NCI-H1092 (cell line): ENCODE measurements at regions not wholly inside any gene's neighbourhood (a gene's known extent, or its start where the extent isn't known, plus 50 kb on each side); places are given as distances from the start of the nearest gene placed in this dataset.
"Not testable (repeated sequence)": the region's sequence is repeated elsewhere in the genome, so short reads cannot be mapped to it uniquely, and the experiment has no call there.

Source experiments
- DNase-seq: peaks from one replicate; lab custom pipeline; 2025; lab: John Stamatoyannopoulos, UW

DNA sequence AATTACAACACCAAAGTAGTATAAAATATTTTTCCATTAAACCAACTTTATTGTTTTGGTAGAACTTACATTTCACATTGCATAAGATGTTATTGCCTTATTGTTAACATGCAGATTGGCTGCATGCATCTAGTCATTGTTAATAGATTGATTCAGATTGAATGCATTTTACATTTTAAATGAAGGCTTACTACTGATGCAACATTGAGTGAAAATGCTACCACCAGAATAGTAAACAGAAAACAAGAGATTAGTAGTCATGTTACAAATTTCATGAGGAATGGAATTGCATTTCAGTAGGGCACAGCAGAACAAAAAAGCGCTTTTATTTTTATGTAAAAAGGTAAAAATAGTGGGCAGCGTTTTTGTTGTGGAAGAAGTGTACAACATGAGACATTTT, 298.3 kb downstream of the ARL4A start:
- DNase-seq = no peak

DNA sequence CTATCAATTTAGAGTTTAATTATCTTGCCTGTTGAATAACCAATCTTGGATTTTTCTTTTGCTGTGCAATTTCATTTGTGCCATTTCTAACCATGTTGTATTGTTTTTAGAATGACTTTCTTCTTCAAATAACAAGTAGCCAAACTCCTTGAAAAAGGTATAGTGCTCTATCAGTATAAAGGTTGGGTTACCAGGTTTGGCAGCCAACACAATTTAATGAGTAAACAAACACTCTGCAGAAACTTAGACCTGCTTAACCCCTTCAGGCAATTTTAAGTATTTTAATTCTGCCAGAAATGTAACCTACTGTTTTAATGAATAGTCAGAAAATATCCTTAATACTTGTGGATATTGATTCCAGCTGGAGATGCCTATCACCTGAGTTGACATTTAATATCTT, 299.8 kb downstream of the ARL4A start:
- DNase-seq = no peak

DNA sequence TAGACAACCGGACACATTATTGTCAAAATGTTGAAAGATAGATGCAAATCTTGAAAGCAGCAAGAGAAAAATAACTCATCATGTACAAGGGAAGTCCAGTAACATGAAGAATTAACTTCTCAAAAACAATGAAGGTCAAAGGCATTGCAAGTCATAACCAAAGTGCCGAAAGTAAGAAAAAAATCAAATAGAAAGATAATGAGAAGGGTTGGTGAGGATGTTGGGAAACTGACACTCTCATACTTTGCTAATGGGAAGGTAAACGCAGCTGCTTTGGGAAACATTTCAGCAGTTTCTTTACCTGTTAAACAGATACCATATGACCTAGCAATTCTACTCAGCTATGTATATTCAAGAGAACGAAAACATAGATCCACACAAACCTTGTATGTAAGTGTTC, 303.0 kb downstream of the ARL4A start:
- no peak for DNase-seq

DNA sequence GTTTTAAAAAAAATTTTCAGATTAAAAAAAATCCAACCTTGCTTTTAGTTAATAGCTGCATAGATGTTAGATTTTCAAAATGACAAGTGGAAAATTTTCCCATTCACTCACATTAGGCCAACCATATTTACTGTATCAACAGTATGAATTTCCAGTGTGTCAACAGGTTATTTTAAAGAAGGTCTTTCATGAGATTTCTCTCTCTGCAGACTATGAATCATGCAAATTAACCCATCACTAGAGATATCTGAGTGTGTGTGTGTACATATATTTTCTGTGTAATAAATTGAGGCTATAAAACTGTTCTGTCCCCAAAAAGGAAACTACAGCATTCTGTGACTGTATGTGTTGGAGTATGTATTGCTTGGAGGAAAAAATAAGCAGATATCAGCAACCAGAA, 305.6 kb downstream of the ARL4A start:
- no peak for DNase-seq

DNA sequence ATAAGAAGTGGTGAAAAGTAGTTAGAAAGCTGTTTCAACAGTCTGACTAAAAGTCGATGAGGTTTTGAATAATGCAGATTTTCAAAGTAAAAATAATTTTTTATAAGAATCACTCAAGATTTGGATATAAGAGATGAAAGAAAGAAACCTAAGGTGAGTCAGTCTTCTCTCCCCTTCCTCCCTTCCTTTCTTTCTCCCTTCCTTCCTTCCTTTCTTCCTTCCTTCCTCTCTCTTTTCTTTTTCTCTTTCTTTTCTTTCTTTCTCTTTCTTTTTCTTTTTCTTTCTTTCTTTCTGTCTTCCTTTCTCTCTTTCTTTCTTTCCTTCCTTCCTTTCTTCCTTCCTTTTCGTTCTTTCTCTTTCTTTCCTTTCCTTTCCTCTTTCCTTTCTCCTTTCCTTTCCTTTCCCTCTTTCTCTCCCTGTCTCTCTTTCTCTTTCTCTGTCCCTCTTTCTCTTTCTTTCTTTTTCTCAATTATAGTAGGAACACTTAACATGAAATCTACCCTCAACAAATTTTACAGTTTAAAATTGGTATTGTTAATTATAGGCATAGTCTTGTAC, 308.6 kb downstream of the ARL4A start:
- DNase-seq = no peak

DNA sequence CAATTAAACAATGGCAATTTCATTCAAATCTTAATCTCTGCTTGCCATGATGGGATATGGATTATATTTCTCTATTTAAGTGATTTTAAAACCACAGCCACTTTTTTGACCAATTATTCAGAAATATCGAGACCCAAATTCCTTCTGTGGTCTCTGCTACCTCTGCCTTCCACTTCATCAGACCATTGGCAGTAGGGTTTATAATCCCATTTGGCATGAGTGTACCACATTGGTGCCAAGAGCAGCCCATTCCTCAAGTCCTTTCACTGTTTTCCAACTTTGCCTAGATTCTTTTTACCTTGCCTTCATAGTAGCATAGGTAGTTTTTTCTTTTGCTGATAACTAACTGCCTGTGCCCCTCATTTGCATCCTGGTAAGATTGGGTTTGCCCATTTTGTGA, 319.9 kb downstream of the ARL4A start:
- no peak for DNase-seq

DNA sequence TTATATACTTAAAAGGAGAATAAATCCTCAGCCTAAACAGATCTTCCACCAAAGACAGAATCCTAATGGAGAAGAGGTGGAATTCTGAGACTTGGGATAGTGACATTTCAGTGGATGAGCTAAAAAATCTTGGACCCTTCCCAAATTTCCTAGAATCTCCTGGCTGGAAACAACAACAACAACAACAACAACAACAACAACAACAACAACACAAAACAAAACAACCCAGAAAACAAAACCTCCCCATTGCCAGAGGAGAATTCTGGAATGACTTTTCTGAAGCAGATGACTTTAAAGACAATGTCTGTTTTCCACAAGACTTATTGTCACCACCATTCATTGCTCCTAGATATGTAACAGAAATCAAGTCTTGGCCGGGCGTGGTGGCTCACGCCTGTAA, 322.1 kb downstream of the ARL4A start:
- no peak for DNase-seq

DNA sequence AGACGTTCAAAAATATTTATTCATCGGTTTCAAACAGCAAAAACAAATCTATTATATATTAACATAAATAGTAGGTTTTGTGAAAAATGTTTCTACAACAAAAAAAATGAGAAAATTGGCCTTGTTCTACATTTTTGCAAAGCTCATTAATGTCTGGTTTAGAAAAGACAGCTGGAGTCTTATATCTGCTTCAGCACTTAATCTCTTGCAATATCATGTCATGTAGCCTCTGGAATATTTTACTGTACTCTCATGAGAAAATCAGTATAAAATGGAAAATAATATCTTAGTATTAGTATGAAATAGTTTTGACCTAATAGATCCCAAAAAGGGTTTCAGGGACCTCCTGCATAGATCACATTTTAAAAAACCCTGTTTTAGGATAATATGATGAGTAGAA, 326.6 kb downstream of the ARL4A start:
- DNase-seq = no peak

DNA sequence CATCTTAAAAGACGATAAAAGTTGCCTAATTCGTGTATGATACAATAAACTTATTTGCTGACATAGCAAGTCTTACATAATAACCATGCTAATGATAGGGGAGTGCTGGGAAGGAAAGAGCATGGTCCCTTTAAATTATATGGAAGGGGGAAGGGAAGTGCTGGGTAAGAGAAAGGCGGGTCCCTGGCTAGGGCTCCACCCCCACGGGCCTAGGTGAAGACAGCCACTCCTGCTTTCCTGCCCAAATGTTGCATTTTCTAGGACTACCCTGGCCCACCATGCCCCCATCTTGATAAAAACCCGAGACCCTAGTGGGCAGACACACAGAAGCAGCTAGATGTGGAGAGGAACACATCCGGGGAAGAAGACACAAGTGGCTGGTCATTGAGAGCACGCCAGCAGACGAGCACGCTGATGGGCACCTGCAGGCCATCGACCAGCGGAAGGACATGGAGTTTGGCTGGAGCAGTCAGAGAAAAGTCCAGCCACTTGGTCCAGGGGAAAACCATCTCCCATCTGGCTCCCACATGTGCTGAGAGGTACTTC, 328.7 kb downstream of the ARL4A start:
- DNase-seq = no peak

DNA sequence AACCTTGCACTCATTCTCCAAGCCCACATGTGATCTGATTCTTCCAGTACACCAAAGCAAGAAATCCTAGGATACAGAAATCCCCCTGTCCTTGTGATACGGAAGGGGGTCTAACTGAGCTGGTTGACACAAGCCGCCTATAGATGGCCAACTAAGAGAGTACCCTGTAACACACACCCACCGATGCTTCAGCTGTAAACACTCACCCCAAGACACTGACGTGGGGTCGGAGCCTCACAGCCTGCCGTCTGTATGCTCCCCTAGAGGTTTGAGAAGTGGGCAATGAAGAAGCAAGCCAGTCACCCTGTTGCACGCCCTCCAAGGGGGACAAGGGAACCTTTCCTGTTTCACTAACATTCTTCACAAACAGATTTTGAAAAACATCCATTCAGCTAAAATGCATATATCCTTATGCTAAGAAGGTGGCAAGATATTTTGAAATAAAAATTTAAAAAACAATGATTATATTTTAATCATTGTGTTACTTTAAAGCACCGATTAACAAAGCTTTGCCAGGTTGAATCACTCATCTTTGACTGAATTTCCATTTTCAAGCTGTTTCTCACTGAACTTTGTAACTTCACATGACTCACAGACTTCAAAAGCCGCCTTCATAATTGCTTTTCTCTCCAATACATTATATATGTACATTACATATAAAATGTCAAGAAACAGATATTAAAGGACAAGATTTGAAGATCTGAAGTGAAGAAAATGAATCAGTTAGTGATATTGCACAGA, 329.3 kb downstream of the ARL4A start:
- DNase-seq = no peak

DNA sequence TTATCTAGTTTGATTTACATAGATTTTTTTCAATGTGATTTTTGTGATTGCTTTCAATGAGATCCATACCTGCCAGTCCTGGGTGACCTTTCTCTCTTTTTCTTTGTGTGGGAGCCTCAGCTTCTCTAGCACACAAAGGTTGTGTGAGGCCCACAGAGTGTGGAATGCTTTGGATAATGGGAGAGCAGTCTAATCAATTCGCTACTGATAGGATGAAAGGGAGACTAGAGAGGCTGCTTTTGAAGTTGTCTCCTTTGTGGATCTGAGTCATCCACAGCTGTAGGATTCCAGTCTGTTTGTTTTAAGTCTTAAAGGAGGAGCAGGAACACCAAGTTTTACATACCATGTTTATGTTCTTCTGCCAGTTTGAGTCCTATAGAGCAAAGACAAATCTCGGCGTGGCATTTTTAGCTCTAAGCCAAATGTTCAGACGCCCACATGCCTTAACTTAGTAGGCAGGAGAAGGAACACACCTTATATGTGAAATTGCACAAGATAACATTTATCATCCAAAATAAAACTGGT, 330.0 kb downstream of the ARL4A start:
- no peak for DNase-seq

DNA sequence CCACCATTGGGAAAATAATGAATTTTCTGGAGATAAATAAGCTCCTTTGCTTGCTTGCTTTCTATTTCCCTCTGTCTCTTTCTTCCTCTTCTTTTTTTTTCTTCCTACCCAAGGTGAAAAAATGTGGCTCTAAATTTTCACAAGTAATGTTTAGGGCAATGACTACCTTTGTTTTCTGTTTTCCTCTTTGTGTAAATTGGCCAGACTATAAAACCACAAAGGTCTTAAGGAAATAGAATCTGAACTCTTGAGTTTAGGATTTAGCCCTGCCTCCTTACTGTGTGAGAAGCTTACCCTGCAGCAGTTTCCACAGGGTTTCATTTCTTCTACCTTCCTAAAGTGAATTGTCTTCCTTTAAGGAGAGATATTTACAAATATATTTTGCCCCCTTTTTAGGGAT, 330.4 kb downstream of the ARL4A start:
- DNase-seq = no peak

DNA sequence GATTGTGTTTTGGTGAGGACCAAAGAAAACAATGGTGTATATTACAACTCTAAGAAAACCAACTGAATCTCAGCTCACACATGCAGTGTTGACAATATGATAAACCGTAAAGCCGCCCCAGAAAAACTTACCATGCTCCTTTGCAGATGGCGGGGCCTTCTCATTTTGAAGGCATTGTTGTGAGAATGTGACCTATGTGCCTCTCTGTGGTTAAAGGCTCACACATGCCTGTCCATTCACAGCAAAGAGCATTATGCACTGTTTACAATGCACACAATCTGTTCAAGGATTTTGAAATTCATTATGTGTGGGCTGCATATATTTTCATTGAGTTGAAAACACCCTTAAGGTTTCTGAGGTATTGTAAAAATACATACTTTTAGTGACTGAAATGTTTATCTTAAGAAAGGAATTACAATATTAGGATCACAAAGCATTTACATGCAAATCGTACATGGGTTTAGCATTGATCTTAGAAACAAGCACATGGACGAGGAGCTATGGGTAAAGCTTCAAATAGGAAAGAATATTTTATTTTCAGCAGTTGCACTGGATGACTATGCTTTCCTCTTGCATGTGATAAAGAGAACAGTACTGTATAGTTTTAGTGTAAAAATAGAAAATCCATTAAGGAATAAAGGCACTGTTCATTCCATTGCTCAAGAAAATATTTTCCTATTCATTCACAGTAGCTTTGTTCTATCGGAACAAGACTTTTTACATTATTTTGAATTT, 334.3 kb downstream of the ARL4A start:
- DNase-seq = no peak

DNA sequence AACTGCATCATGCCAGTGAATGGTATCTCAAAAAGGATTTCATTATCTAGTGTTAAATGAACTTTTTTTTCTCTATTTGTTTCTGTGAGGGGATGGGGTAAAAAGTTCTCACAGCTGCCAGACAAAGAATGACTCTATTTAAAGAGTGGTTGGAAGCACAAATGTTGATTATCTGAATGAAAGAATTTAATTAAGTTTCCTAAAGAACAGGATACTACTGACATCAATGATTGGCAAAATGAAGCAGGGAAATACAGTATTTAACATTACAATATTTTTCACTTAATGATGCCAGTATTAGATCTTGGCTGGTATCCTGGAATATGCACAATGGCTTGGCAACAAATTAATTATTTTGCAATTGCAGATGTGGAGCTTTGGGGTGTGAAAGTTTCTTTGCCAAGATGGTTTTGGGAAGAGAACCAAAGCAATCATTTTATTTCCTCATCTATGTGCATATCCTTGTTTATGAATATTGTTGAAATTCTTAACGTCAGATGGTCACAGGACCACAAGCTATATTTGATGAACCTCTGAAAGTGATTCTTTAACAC, 336.8 kb downstream of the ARL4A start:
- no peak for DNase-seq

DNA sequence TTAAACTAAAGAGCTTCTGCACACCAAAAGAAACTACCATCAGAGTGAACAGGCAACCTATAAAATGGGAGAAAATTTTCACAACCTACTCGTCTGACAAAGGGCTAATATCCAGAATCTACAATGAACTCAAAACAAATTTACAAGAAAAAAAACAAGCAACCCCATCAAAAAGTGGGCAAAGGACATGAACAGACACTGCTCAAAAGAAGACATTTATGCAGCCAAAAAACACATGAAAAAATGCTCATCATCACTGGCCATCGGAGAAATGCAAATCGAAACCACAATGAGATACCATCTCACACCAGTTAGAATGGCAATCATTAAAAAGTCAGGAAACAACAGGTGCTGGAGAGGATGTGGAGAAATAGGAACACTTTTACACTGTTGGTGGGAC, 337.6 kb downstream of the ARL4A start:
- not testable (repeated sequence) for DNase-seq

DNA sequence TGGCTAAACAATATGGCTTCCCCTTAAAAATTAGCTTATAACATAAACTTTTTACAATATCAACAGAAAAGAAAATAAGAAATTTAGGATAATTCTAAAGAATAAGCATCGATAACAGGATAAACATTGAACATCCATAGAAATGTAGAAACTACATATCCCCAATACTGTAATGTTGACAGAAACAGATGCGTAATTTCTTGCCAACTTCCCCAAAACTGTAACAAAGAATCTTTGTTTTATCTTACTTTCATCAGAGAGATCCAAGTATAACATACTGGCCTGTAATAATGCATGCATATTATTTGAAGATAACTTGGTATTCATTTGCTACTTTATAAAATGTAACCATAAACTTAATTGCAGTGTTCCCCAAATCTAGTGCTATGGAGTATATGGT, 339.9 kb downstream of the ARL4A start:
- no peak for DNase-seq

DNA sequence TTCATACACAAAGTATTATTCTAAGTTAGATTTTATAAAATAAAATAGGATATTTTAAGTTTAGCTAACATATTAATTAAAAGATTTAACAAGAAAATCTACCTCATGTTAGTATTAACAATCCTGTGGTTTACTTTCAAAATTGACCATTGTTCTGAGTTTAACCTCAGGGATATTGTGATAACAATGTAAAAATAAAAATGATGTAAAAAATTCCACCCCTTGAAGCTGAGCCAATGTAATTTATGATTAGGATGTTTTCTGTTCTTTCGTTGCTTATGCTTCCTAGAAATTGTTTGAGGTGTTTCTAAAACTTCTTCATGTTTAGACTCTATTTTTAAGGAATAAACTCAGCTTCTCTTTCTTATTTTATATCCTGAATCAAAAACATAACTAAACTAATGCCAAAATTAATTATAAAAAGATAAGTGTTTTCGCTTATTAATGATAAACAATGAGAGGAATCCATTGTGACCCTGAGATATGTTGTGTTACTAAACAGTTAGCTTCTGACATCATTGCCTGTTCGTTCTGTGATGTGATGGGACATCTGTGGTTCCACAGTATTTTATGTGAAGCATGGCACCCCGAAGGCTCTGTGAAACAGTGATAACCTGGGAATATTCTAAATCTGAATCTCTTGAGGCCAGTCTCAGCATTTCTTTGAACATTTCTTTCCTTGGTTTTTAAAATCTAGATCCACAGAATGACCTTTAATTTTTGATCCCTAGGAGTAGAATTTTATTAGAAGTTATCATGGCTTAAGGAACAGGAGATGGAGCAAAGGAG, 340.8 kb downstream of the ARL4A start:
- DNase-seq = no peak

DNA sequence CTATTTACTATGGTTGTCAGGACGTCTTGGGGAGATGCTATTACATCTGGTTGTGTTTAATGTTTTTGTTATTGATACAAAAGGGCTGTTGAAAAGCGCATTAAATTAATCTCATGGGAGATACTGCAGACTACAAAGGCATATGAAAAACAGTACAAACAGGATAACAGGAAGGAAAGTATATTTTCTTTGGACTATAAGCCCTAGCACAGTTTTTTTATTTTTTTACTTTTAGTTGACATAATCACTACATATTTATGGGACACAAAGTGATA, 341.3 kb downstream of the ARL4A start:
- no peak for DNase-seq

DNA sequence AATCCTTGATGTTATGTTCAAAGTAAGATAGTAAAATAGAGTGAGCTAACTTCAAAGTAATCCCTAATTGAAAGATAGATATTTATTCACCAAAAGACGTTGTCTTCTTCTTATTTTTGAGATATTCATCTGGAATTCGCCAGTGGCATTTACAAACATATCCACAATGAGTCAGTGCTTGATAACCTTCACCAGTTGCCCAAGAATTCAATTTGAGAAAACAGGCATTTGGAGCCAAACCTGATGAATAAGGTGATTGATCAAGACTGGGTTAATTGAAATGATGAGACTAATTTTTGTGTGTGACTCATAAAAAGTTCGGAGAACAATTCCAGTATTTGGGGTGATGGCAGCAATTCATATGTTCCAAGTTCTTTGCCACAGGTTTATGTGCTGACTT, 344.0 kb downstream of the ARL4A start:
- DNase-seq = no peak

DNA sequence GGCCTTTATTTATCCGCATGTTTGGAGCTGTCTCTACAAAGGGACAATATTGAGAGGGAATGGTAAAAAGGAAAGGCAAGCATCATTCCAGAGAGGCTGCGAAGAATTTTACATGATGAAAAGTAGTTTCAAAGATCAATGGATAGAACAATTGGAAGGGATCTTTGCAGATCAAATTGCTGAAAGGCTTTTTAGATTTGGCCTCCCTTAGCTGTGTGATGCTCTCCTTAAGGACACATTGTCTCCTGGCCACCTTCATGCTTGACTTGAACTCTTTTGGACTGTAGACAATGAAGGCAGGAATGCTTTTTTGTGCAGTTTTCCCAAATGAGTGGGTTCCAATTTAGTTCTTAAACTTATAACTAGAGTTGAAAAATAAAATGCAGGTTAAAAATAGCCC, 344.7 kb downstream of the ARL4A start:
- DNase-seq = no peak

DNA sequence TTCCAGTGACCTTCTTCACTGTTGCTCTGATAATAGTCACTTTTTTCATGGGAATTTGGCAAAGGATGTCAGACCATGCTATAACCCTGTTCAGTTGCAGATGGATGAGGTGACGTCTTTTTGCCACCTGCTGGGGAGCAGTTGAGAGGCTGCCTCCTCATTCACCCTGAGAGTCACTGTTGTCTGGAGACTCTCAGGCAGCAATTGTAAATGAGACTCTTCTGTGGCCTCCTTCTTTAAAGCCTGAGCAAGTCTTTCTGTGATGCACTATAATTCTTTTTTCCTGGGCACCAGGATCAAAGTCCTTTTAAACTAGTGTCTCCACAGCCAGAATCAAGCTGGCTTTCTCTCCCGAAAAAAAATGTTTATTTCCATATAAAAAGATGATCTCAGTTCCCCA, 345.1 kb downstream of the ARL4A start:
- DNase-seq = peak; percentile 32

DNA sequence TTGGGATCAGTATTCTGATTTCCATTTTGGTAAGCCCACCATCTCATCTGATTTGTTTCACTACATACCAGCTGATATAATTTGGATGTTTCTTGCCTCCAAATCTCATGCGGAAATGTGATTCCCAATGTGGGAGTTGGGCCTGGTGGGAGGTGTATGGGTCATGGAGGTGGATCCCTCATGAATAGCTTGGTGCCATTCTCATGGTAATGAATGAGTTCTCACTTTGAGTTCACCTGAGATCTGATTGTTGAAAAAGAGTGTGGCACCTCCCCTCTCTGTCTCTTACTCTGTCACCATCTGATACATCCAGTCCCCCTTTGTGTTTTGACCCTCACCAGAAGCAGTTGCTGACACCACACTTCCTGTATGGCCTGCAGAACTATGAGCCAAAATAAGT, 347.3 kb downstream of the ARL4A start:
- DNase-seq = no peak
